CD14-positive monocyte (primary cell): ENCODE measurements at regions not wholly inside any gene's neighbourhood (a gene's known extent, or its start where the extent isn't known, plus 50 kb on each side); places are given as distances from the start of the nearest gene placed in this dataset.

ENCODE experiments used
- DNase-seq, 3 donors: peaks; one replicate each; pipeline ENCODE4 v3.0.0-alpha.2; 2011 to 2022
- H2AFZ ChIP-seq: 2 replicates; pipeline ENCODE4 v1.6.0; 2012; ENCODE audit warnings: mild to moderate bottlenecking, low read depth, low read length, inconsistent platforms; ENCODE audit not compliant: insufficient read depth, poor library complexity, severe bottlenecking
- H3K27ac ChIP-seq, 2 donors: 1 replicate in 1 of 2; 2 replicates in 1 of 2; pipeline ENCODE4 v1.5.1; 2012 to 2013; ENCODE audit warnings: low read length in 2 of 2, control low read depth in 1 of 2, inconsistent platforms in 1 of 2, low read depth in 1 of 2, mild to moderate bottlenecking in 1 of 2
- H3K27me3 ChIP-seq, 2 donors: one replicate each; pipeline versions ENCODE4 v1.6.0 to v1.6.1; 2011 to 2013; ENCODE audit warnings: low read length in 2 of 2; ENCODE audit not compliant: control insufficient read depth in 2 of 2, insufficient read depth in 2 of 2
- H3K36me3 ChIP-seq, 2 donors: replicated peaks in 1 of 2; 1 replicate in 1 of 2; 2 replicates in 1 of 2; pipeline versions ENCODE4 v1.5.1 to v1.6.1; 2012 to 2013; ENCODE audit warnings: low read length in 2 of 2, control low read depth in 1 of 2, inconsistent platforms in 1 of 2, mild to moderate bottlenecking in 1 of 2; ENCODE audit not compliant: insufficient read depth in 2 of 2, control insufficient read depth in 1 of 2
- H3K4me1 ChIP-seq, 2 donors: 1 replicate in 1 of 2; 2 replicates in 1 of 2; pipeline versions ENCODE4 v1.5.1 to v1.6.1; 2012 to 2013; ENCODE audit warnings: low read length in 2 of 2, control low read depth in 1 of 2, inconsistent platforms in 1 of 2, mild to moderate bottlenecking in 1 of 2, moderate library complexity in 1 of 2; ENCODE audit not compliant: insufficient read depth in 2 of 2, control insufficient read depth in 1 of 2
- H3K4me2 ChIP-seq: replicated peaks from 2 replicates; pipeline ENCODE3; 2012; ENCODE audit warnings: low read length, moderate library complexity, mild to moderate bottlenecking; ENCODE audit not compliant: poor library complexity, severe bottlenecking; ENCODE audit errors: extremely low read depth
- H3K4me3 ChIP-seq, 3 experiments: fragments of 200-600 bp in 1 of 3; sonication (generic) in 1 of 3; replicated peaks in 1 of 3; 1 replicate in 2 of 3; 2 replicates in 1 of 3; pipeline ENCODE4 v1.5.1; 2011 to 2013; ENCODE audit warnings: low read length in 3 of 3, mild to moderate bottlenecking in 3 of 3, control low read depth in 2 of 3, low read depth in 2 of 3, inconsistent platforms in 1 of 3, moderate library complexity in 1 of 3
- H3K79me2 ChIP-seq: 2 replicates; pipeline ENCODE4 v1.6.0; 2012; ENCODE audit warnings: mild to moderate bottlenecking, control low read depth, inconsistent platforms, low read length, moderate library complexity; ENCODE audit not compliant: insufficient read depth
- H3K9ac ChIP-seq: 2 replicates; pipeline ENCODE4 v1.6.0; 2017; ENCODE audit warnings: low read length, mild to moderate bottlenecking; ENCODE audit not compliant: insufficient read depth, poor library complexity, severe bottlenecking
- H3K9me3 ChIP-seq, 2 donors: replicated peaks in 1 of 2; 1 replicate in 1 of 2; 2 replicates in 1 of 2; pipeline versions ENCODE4 v1.5.1 to v1.6.1; 2012 to 2013; ENCODE audit warnings: low read length in 2 of 2, control low read depth in 1 of 2; ENCODE audit not compliant: control insufficient read depth in 1 of 2, insufficient read depth in 1 of 2
- H4K20me1 ChIP-seq: 2 replicates; pipeline ENCODE4 v1.6.0; 2012; ENCODE audit warnings: mild to moderate bottlenecking, low read length, control low read depth, moderate library complexity; ENCODE audit not compliant: insufficient read depth
- H3K27ac Mint-ChIP-seq, 7 donors: one replicate each; pipeline ENCODE4 v1.8.0; 2020; ENCODE audit warnings: mild to moderate bottlenecking in 7 of 7, mixed read lengths in 7 of 7, moderate library complexity in 6 of 7, inconsistent platforms in 2 of 7
- H3K27me3 Mint-ChIP-seq, 3 donors: one replicate each; pipeline ENCODE4 v1.8.0; 2021 to 2022; ENCODE audit warnings: low read depth in 3 of 3, mild to moderate bottlenecking in 3 of 3, mixed read lengths in 3 of 3, moderate library complexity in 3 of 3, inconsistent platforms in 1 of 3
- H3K36me3 Mint-ChIP-seq, 2 donors: one replicate each; pipeline ENCODE4 v1.8.0; 2020; ENCODE audit warnings: mixed read lengths in 2 of 2, inconsistent platforms in 1 of 2, mild to moderate bottlenecking in 1 of 2
- H3K4me1 Mint-ChIP-seq: one replicate; pipeline ENCODE4 v1.8.0; 2020; ENCODE audit warnings: mild to moderate bottlenecking, mixed read lengths
- H3K4me3 Mint-ChIP-seq, 2 donors: one replicate each; pipeline ENCODE4 v1.8.0; 2020; ENCODE audit warnings: mild to moderate bottlenecking in 2 of 2, mixed read lengths in 2 of 2, moderate library complexity in 1 of 2
- H3K9me3 Mint-ChIP-seq, 7 donors: one replicate each; pipeline ENCODE4 v1.8.0; 2020 to 2022; ENCODE audit warnings: mixed read lengths in 7 of 7, mild to moderate bottlenecking in 6 of 7, moderate library complexity in 6 of 7, inconsistent platforms in 2 of 7
- CTCF ChIP-seq: fragments of 200-600 bp; IDR thresholded peaks from one replicate; pipeline ENCODE4 v1.8.0; 2022; ENCODE audit warnings: antibody characterized with exemption, mild to moderate bottlenecking
- WGBS: methylation state at CpG from one replicate; pipeline ENCODE4 v1.1.5; 2013; ENCODE audit warnings: missing lambda C conversion rate; ENCODE audit not compliant: insufficient coverage; 5-methylcytosine and 5-hydroxymethylcytosine counted together
- intact Hi-C, 2 donors: fragments of 100-400 bp; cut with micrococcal nuclease; formaldehyde crosslinking; loops; one replicate each; pipeline versions ENCODE4 v1.15.0 to v1.15.1; 2023

- H3K36me3 ChIP-seq: no peaks in the 10 kb centered on the region
- H3K27ac Mint-ChIP-seq: no peak overlapping the region
- H3K4me2 ChIP-seq: no peak overlapping the region
- DNase-seq: no peak
- no peaks in the 10 kb centered on the region for H3K27me3 ChIP-seq
- H3K79me2 ChIP-seq: no peaks in the 10 kb centered on the region
- H4K20me1 ChIP-seq: no peaks in the 10 kb centered on the region
- H3K9me3 ChIP-seq: no peaks in the 10 kb centered on the region
- H3K4me1 ChIP-seq: no peaks in the 10 kb centered on the region
- no peak overlapping the region for H3K4me3 ChIP-seq
- no peaks in the 10 kb centered on the region for H3K9me3 Mint-ChIP-seq
- no peak overlapping the region for H2AFZ ChIP-seq
- H3K27me3 Mint-ChIP-seq: no peaks in the 10 kb centered on the region
- no peak overlapping the region for H3K9ac ChIP-seq
- no peaks in the 10 kb centered on the region for H3K36me3 Mint-ChIP-seq
- no peak for TF ChIP-seq CTCF
- H3K4me1 Mint-ChIP-seq: no peaks in the 10 kb centered on the region
- no peak overlapping the region for H3K27ac ChIP-seq
- intact Hi-C loops: no loop called here
- no CpG with 5 or more reads among the region's 2 CpGs for WGBS
- H3K4me3 Mint-ChIP-seq: no peak overlapping the region
Observed at GRCh38 chr13:65411521-65411920, 1818.6 kb downstream of the PCDH9 start.

- no peaks in the 10 kb centered on the region for H3K9me3 Mint-ChIP-seq
- Histone ChIP-seq H3K27ac (no peak overlapping the region), H3K9me3 (no peaks in the 10 kb centered on the region), H3K79me2 (no peaks in the 10 kb centered on the region), H4K20me1 (no peaks in the 10 kb centered on the region), H3K4me2 (no peak overlapping the region), H3K27me3 (no peaks in the 10 kb centered on the region), H3K4me3 (no peak overlapping the region), H2AFZ (no peak overlapping the region), H3K4me1 (no peaks in the 10 kb centered on the region), H3K9ac (no peak overlapping the region), H3K36me3 (no peaks in the 10 kb centered on the region)
- no peak for TF ChIP-seq CTCF
- intact Hi-C loops: no loop called here
- no peak for DNase-seq
- no peaks in the 10 kb centered on the region for H3K4me1 Mint-ChIP-seq
- H3K4me3 Mint-ChIP-seq: no peak overlapping the region
- H3K27ac Mint-ChIP-seq: no peak overlapping the region
- no peaks in the 10 kb centered on the region for H3K27me3 Mint-ChIP-seq
- WGBS: no CpG with 5 or more reads among the region's 3 CpGs
- no peaks in the 10 kb centered on the region for H3K36me3 Mint-ChIP-seq
Observed at GRCh38 chr13:65410791-65411190, 1819.3 kb downstream of the PCDH9 start.
